HG03066 (cell line): ENCODE measurements at regions not wholly inside any gene's neighbourhood (a gene's known extent, or its start where the extent isn't known, plus 50 kb on each side); places are given as distances from the start of the nearest gene placed in this dataset.

Source experiments
- ATAC-seq: cut with Tn5 transposase; IDR thresholded peaks from one replicate; pipeline ENCODE4 v1.9.1; 2021; ENCODE audit warnings: low read depth; ENCODE audit not compliant: unreplicated experiment

DNA sequence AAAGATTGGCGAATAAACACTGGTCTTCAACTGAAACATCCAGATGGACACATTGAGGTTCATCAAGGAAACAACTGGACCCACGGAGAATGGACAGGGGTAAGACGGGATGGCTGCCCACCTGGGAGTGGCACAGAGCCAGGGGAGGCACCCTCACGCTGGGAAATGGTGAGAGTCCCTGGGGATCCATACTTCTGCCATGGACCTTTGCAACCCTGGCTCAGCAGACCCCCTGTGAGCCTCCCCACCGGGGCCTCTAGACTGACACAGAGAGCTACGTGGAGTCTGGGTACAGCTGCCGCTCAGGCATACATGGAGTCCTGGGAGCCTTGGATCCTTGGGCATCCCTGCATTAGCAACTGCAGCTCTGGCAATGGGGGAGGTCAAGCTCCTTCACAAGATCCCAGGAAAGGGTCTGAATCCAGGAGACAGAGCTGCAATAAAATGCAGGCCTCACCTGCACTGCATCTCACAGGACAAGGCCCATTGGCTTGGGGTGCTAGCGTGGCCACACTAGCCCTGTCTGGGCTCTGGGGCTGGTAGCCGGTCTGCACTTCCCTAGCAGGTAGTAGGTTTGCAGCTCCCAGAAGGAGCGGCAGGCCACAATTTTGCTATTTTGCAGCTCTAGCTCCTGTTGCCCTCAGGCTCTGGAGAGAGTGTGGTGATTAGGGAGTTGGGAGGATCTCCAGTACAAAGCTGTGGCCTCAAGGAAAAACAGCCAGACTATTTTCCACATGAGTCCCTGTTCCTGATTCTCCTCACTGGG, 496.4 kb upstream of the LRRC4C start:
- no peak for ATAC-seq

DNA sequence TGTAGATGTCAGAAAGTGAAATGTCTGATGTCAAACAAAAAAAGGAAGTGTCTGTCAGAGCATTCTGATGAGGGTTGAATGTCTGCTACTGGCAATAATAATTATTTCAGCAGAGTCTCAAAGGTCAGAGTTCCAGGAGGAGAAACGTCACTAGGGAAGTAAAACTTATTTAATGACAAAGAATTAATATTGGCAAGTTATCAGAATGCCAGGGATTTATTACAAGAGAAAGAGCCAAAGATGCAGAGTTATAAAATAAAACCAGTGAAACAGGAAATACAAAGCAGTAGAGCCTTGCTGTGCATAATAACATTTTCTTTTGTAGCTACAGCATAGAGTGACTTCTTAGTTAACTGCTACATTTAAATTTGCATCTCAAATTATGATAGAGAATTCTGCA, 504.0 kb upstream of the LRRC4C start:
- ATAC-seq = no peak

DNA sequence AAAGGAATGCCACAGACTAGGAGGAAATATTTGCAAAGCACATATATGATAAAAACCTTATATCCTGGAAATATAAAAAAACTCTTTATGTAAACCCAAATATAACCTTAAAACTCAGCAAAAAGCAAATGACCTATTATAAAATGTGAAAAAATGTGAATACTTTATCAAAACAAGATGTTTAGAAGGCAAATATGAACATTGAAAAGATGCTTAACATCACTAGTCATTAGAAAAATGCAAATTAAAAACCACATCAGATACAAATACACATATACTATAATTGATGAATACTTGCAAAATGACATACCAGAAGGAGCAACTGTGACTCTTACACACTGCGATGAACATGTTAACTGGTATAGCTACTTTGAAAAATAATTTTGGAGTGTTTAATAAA, 511.2 kb upstream of the LRRC4C start:
- no peak for ATAC-seq

DNA sequence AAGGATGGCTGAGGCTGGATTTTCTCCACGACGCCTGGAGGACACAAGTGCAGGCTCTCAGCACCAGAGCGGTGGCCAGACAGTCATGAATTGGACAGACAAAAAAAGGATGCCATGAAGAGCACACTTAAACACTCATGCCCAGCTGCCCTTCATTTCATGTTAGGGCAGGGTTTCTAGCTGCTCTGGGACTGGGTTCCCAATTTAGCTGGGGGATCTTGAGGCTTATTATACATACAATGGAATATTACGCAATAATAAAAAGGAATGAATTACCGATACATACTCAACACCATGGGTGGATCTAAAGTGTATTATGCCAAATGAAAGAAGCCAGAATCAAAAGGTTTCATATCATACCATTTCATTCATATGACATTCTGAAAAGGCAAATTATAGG, 512.1 kb upstream of the LRRC4C start:
- ATAC-seq = no peak

DNA sequence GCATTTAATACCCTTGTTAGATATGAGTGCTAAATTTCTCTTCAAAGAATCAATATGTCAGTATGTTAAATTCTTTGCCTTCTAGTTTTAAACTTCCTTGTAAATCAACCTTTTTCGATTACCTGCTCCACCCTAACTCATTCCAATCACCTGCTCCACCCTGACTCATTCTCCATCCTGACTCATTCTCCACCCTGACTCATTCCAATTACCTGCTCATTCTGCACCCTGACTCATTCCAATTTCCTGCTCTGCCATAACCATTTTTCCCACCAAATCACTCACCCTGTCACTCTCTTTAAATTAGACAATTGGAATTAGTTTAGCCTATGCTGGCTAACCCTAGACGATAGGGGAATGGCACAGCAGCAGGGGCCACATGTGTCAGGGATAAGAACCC, 519.5 kb upstream of the LRRC4C start:
- no peak for ATAC-seq

DNA sequence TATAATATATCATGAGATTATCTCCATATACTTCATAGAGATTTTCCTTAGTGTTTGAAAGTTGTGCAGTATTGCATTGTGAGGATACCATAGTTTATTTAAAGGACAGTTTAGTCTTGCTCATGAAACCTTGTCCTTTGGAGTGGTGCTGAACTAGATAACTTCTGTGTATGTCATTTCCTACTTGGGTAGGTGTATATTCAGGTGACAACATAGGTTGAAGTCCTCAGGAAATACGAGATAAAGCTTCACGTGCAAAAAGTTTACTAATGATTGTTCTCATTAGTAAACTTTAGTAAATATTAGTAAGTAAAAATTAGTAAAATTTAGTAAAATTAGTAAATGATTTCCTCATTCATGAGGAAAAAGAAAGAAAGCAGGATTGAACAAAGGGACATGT, 521.3 kb upstream of the LRRC4C start:
- no peak for ATAC-seq

DNA sequence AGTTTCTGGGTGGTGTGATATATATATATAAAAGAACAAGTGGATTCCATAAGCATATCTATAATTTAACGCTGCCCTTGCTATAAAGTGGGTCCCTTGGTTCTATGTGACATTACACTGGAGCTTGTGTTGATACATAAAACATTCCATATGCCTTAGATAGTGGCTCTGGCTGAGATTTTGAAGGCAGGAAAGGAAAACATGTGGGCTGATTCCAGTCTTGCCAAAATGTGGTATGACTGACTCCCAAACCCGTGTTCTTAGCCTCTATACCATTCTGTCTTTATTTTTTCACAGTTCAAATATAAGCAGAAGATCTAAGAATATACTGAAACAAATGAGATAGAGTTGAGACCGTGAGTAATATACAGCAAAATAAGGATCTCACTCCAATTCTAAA, 522.8 kb upstream of the LRRC4C start:
- ATAC-seq = no peak

DNA sequence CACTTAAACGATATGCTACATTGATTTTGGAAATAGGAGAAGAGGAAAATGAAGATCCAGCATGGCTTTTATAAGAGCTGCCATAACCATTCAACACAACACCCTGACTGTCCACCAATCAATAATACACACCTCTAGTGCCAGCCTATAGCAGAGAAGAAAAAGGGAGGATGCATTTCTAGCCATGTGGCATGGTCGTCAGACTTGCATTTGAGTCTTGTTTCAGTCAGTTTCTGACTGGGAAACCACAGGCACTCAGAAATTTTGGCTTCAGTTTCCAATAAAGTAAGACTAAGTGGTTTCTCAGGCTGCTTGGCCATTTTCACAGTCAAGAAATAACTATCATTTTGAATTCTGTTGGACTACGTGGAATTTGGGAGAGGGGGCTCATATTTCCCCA, 523.5 kb upstream of the LRRC4C start:
- ATAC-seq = no peak

DNA sequence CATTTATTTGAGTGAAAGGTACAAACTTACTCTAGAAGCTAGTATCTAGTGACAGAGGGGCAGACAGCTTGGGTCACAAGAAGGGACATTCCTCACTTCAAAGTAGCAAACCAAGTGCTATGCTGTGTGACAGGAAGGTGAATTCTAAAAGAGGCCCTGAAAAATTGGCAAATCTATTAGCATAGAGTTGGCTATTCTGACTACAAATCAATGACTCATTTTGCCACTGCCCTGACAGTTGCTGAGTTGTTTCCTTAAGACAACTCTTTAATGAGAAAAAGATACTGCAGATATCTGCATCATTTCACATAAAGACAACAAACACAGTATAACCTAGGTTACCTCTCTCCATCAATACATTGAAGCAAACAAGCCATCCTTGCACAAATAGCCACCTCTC, 524.0 kb upstream of the LRRC4C start:
- ATAC-seq = no peak

DNA sequence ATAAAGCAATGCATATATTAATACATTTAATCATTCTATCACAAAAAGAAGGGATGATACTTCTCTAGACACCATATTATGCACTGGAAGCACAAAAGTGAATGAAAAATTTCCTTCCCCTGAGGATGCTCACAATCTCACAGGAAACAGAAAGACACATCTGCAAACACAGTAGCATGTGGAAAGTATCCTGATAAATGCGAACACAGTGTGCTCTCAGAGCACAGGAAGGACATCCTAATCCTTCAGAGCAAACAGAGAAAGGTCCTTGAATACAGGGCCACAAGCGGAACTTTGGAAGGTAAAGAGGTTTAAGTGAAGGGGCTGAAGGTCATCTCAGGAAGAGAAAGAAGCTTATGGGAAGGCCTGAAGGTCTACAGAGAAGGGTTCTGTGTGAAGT, 524.6 kb upstream of the LRRC4C start:
- no peak for ATAC-seq

DNA sequence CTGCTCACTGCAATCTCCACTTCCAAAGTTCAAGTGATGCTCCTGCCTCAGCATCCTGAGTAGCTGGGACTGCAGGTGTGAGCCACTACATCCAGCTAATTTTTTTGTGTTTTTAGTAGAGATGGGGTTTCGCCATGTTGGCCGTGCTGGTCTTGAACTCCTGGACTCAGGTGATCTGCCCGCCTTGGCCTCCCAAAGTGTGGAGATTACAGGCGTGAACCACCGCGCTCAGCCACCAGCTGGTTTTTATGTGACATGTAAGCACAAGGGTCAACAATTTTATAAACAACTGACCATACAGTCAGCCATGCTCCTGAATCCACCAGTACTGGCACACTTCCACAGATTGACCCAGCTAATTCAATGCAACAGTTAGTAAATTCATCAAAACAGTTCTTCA, 526.3 kb upstream of the LRRC4C start:
- ATAC-seq = no peak

DNA sequence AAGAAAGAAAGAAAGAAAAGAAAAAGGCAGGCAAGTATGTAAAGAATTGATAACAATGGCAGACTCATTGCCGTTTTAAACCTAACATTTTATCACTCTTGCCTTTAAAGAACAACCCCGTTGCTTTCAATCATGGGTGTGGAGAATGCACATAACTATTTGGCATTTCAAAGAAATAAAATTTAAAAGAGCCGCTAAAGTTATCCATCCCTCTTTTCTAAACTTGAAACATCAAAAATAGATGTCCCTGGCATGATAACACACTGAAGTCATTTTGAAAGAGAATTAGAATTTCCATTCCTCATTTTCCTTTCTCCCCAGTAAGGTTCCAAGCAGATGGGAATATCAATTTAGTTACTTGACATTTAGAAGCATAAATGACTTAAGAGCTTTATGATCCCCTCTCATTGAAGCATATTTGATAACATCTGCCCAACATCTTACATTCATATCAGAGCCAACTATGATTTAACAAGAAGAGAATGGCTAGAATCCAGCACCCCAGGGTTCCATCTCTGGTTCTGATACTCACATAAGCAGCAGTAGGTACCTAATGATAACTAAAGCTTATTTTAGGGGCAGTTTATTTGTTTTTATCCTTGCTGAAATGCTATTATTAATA, 529.6 kb upstream of the LRRC4C start:
- ATAC-seq = no peak

DNA sequence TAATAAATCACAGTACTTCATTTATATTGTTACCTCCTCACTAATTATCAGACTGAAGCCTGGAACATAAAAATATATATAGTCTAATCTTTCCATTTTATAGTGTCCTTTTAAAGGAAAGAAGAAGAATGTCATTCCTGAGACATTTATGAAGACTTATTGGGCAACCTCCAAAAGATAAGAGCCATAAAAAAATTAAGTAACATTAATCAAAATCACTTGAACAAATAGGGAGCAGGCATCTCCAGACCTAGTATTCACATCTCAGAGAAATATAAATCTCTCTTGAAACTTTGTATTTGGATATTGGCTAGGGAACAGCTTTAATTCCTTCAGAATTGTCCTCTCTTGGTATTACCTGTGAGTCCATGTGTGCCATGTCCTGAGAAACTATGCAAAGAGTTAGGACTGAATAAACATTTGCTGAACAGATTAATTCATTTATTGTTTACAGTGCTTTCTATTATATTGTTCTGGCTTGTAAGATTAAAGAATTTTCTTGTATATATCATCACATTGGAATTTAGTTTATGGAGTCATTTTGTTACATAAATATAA, 530.5 kb upstream of the LRRC4C start:
- ATAC-seq = no peak

DNA sequence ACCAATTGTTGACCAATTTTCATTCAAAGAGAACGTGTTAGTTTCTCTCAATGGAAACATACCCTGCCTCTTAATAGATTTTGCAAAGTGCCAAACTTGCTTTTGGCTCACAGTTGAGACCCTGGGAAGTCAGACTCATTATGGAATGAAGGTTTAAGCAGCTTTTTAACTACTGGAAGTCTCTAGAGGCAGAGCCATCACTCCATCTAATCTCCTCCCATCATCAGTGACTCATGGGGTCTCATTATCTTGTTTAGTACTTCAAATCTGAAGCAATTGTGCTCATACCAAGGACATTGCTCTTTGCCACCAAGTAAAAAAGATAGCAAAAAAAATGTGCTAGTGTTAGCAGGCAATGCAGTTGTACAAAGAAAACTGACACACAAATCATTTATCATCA, 537.1 kb upstream of the LRRC4C start:
- no peak for ATAC-seq

DNA sequence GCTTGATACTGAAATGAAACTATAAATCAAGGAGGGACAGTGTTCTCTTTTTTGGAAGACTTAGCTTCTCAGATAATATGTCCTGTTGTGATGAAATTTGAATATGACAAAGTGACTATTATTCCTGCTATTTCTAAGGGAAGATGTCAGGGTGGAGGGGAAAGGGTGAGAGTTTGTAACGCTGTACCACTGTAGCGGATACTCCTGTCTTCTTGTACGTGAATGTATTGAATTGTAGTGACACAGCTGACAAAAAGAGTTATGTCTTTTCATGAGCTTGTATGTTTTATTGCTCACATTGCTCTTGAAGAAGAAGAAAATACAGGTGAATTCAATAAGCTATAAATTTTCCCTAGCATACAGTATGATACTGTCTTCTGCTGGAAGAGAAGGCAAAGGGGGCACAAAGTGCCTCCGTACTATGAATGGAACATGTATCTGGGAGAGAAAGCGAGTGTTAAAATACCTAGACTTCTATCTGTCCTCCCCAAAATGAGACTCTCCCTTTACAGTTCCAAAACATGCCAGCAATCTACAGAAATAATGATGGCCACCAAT, 538.5 kb upstream of the LRRC4C start:
- no peak for ATAC-seq

DNA sequence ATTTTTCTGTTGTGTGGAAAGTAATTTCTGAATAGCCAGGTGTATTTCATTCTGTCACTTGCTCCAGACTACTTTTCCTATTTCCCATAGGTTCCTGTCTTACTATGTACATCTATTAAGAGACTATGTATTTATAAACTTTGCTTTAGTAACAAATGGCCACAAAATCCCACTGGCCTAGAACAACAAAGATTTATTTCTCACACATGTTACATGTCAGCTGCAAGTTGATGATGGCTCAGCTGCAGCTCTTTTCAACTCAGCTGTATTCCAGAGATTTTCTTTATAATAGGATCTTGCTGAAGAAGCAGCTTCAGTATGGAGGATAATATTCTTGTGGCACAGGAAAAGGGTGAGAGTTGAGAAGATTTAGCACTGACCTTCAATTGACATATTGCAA, 539.6 kb upstream of the LRRC4C start:
- ATAC-seq = no peak

DNA sequence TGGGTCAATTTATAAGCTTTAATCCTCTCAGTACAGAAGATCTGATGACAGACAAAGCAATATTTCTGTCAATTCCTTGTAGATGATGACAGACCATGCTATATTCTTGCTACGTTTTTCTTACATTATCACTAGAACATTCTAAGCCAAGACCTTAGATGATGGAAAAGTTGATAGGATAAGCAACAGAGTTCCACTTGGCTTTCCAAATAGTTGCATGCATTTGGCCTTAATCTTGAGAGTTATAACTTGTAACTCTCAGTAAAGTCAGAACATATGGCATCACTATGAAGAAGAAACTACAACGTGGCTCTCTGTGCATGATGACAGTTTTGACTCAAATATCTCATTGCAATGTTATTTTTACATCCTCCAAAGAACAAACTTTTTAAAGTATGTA, 544.3 kb upstream of the LRRC4C start:
- ATAC-seq = no peak

DNA sequence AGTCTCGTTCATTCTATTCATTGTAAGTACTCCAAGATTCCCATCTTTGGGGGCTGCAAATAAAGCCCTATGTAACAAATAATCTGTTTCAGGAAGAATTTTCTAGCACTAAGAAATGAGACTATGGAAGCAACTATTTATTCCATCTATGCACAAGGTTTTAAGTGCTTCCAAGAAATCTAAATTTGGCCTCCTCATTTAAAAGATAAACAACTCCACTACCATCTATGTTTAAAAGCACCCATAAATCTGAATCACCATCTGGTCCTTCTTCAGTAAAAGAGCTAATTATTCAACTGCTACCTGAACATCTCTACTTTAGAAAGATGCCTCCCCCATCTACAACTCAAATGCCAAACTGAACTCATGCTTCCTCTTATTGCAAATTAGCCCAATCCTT, 547.3 kb upstream of the LRRC4C start:
- no peak for ATAC-seq

DNA sequence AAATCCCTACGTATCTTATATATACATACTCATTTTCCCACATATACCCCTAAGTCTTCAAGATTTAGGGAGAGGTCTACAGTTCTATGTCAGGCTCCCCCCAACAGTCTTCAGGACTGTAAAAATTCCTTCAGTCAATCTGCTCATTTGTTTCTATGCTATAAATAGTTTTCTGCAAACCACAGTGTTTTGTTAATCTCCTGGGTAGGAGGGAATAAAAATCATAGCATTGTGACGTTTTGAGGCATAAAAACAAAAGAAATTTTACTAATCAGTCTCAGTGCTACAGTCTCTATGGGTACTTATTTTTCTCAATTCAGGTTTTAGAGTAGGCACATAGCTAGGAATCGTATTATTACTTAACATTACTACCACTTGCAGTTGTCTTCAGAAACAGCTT, 552.8 kb upstream of the LRRC4C start:
- no peak for ATAC-seq

DNA sequence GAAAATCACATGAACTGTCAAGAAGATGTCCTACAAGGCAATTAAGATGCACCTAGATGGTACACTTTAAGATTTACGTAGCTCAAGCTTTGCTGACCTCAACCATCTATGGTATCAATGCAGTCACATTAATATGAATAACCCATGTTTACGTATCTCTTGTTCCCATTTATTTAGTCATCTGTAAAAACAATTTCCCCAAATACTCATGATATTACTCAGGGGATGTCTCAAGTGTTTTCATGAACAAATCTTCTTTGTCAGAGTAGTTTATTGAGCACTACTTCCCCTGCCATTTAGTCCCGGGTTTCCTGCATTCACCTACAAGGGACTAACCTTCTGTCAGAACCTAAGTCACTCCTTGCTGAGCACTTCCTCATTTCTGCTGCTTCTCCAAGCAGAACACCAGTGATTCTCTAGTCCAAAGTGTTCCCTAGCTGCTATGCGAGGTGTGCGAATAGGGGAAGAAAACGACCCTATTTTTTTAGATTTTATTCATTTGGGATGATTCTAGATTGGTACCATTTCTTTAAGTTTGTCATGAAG, 554.3 kb upstream of the LRRC4C start:
- no peak for ATAC-seq

DNA sequence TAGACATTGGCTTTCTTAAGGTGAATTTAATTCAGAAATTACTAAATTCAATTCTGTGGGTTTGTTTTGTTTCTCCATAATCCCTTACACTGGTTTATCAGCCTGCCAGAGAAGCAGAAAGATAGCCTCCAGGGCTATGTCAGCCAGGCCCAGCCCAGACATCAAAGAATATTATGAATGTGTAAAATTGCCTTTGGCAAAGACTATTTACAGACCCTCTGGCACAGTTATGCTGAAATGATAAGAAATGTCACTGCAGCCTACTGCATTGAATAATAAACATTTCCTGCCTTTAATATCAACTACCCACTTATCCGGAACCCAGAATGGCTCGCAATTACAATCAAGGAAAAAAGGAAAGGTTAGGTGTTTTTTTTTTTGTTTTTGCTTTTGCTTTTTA, 562.5 kb upstream of the LRRC4C start:
- no peak for ATAC-seq

DNA sequence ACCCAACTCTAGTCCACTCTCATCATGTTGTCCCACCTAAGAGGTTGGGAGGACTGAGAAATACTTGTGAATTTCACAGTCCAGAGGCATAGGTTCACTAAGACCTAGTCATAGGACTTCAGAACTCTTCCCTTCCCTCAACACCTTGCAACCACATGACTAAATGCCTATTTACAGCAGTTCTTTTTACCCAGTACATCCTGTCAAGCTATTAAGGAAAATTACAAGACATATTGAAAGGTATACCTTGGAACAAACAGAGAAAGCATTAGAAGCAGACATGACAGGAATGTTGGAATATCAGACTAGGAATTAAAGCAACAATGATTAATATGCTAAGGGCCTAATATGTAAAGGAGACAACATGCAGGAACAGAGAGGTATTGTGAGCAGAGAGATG, 563.8 kb upstream of the LRRC4C start:
- ATAC-seq = no peak
